ENCODE measurements at regions not wholly inside any gene's neighbourhood (a gene's known extent, or its start where the extent isn't known, plus 50 kb on each side); places are given as distances from the start of the nearest gene placed in this dataset.

DNA sequence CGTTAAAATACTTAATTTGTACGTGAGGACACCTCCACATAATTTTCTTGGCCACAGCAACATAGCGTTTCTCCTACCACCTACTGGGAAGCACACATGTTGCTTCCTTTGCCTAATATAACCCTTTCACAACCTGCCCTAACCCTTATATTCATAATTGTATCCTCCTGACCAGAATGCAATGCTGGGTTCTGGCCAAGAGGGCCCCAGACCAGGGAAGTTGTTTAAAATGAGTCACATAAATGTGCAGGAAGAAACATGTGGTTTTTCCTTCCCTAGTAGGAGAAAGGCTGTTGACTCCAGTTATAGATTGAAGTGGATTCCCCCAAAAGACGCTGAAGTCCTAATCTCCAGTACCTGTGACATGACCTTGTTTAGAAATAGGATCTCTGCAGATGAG lies 187.3 kb downstream of the NUFIP1 start:
- DNase-seq (ENCODE audit: low read depth in 1 of 2, low spot score in 2 of 2), result no peak
- no peaks in the 10 kb centered on the region for H3K79me2 ChIP-seq (ENCODE audit: control insufficient read depth in 1 of 2, insufficient read depth in 2 of 2, low read length in 2 of 2)
- H3K9ac ChIP-seq (replicated peaks in 1 of 4; ENCODE audit: extremely low read depth in 1 of 4, low read depth in 3 of 4, low read length in 3 of 4), result no peak overlapping the region
- CTCF ChIA-PET (ENCODE audit: partially characterized antibody), result interaction anchor here (1.6 to 2.1 kb wide), 2 partner anchors 16 to 71 kb away, joined by 3 to 5 read pairs; no protein-coding TSS in a partner anchor
- H3K4me1 ChIP-seq (replicated peaks in 1 of 4; ENCODE audit: control insufficient read depth in 3 of 4, insufficient read depth in 4 of 4, low read length in 3 of 4), result peaks cover 0 to 3% (median 0%) of the 10 kb centered on the region in 4 experiments; a peak in 1 of 7 replicates
- no peak overlapping the region for H3K4ac ChIP-seq (replicated peaks; ENCODE audit: insufficient read length, low read depth, low read length)
- no peak overlapping the region for H2BK12ac ChIP-seq (ENCODE audit: low read depth, low read length)
- H2BK15ac ChIP-seq (ENCODE audit: low read length), result no peak overlapping the region
- POLR2A ChIA-PET (ENCODE audit: partially characterized antibody), result no interaction called here
- no peak overlapping the region for H3K14ac ChIP-seq (ENCODE audit: insufficient read length)
- H2AK5ac ChIP-seq (ENCODE audit: low read depth, low read length), result no peak overlapping the region
- no peak overlapping the region for H2AFZ ChIP-seq (ENCODE audit: low read length)
- H3K56ac ChIP-seq (replicated peaks; ENCODE audit: insufficient read length, low read depth, low read length), result no peak overlapping the region
- H2BK20ac ChIP-seq (ENCODE audit: low read length), result no peak overlapping the region
- H3K36me3 ChIP-seq (ENCODE audit: control insufficient read depth in 2 of 4, insufficient read depth in 4 of 4, low read length in 3 of 4), result no peaks in the 10 kb centered on the region
- 89% methylated on average over 4 of the region's 4 CpGs; no CpG with 5 or more reads in 1 of the 2 experiments for WGBS, 2 experiments (ENCODE audit: extremely low coverage in 1 of 2, insufficient coverage in 1 of 2, insufficient read length in 1 of 2, insufficient replicate concordance in 2 of 2, low coverage in 1 of 2, low lambda C conversion rate in 2 of 2, missing lambda C conversion rate in 1 of 2)
- H3K27me3 ChIP-seq (replicated peaks in 1 of 4; ENCODE audit: control insufficient read depth in 3 of 4, extremely low read depth in 1 of 4, insufficient read depth in 3 of 4, low read length in 3 of 4), result no peaks in the 10 kb centered on the region
- no peak overlapping the region for H3K4me2 ChIP-seq (ENCODE audit: insufficient read depth in 1 of 2, low read depth in 2 of 2, low read length in 2 of 2)
- no peak overlapping the region for H4K91ac ChIP-seq (replicated peaks; ENCODE audit: insufficient read length, low read length)
- H3K9me3 ChIP-seq (ENCODE audit: insufficient read depth in 2 of 2, low read depth in 1 of 2, low read length in 1 of 2), result no peaks in the 10 kb centered on the region
- H3K79me1 ChIP-seq (ENCODE audit: low read depth, low read length), result no peaks in the 10 kb centered on the region
- no peak overlapping the region for H3K27ac ChIP-seq (ENCODE audit: low read depth, low read length)
- no peak overlapping the region for H2BK5ac ChIP-seq (ENCODE audit: low read depth, low read length)
- no peak overlapping the region for H2BK120ac ChIP-seq (replicated peaks; ENCODE audit: low read depth, low read length)
- no peak overlapping the region for H4K5ac ChIP-seq (ENCODE audit: insufficient read length, low read depth, low read length)
- no peak overlapping the region for H3K23ac ChIP-seq (ENCODE audit: insufficient read length)
- no peak overlapping the region for H3K18ac ChIP-seq (ENCODE audit: extremely low read depth, low read length)
- H4K20me1 ChIP-seq (replicated peaks in 1 of 2; ENCODE audit: control insufficient read depth in 1 of 2, insufficient read depth in 2 of 2, low read length in 2 of 2), result no peaks in the 10 kb centered on the region
- no peak overlapping the region for H4K8ac ChIP-seq (ENCODE audit: extremely low read depth, insufficient read depth, low read length)
- no peak for FAIRE-seq
- H3K4me3 ChIP-seq (ENCODE audit: extremely low read depth in 1 of 4, insufficient read depth in 2 of 4, low read depth in 3 of 4, low read length in 4 of 4), result no peak overlapping the region
- H3K23me2 ChIP-seq (ENCODE audit: low read depth, low read length), result no peaks in the 10 kb centered on the region; the same call in 1 of the 2 replicates
- TF ChIP-seq SRF (IDR thresholded peaks at IDR 0.05; ENCODE audit: low read depth, low read length) (no peak), CREB1 (IDR thresholded peaks at IDR 0.05) (no peak), SIRT6 (IDR thresholded peaks at IDR 0.05; ENCODE audit: low read length) (no peak), TBP (IDR thresholded peaks at IDR 0.05; ENCODE audit: low read depth, low read length) (no peak), EZH2 (IDR thresholded peaks at IDR 0.05; ENCODE audit: low read depth, low read length, severe bottlenecking) (no peak), YY1 (IDR thresholded peaks at IDR 0.05; ENCODE audit: low read depth, low read length) (no peak), SAP30 (IDR thresholded peaks at IDR 0.05; ENCODE audit: insufficient read depth, insufficient replicate concordance, low read length) (no peak)
- TF ChIP-seq, protein P1, sequence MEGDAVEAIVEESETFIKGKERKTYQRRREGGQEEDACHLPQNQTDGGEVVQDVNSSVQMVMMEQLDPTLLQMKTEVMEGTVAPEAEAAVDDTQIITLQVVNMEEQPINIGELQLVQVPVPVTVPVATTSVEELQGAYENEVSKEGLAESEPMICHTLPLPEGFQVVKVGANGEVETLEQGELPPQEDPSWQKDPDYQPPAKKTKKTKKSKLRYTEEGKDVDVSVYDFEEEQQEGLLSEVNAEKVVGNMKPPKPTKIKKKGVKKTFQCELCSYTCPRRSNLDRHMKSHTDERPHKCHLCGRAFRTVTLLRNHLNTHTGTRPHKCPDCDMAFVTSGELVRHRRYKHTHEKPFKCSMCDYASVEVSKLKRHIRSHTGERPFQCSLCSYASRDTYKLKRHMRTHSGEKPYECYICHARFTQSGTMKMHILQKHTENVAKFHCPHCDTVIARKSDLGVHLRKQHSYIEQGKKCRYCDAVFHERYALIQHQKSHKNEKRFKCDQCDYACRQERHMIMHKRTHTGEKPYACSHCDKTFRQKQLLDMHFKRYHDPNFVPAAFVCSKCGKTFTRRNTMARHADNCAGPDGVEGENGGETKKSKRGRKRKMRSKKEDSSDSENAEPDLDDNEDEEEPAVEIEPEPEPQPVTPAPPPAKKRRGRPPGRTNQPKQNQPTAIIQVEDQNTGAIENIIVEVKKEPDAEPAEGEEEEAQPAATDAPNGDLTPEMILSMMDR (IDR thresholded peaks at IDR 0.05; ENCODE audit: control extremely low read depth in 1 of 3, insufficient read depth in 1 of 3, low read depth in 1 of 3, low read length in 3 of 3), result no peak
